ENCODE measurements at regions not wholly inside any gene's neighbourhood (a gene's known extent, or its start where the extent isn't known, plus 50 kb on each side); places are given as distances from the start of the nearest gene placed in this dataset.

DNA sequence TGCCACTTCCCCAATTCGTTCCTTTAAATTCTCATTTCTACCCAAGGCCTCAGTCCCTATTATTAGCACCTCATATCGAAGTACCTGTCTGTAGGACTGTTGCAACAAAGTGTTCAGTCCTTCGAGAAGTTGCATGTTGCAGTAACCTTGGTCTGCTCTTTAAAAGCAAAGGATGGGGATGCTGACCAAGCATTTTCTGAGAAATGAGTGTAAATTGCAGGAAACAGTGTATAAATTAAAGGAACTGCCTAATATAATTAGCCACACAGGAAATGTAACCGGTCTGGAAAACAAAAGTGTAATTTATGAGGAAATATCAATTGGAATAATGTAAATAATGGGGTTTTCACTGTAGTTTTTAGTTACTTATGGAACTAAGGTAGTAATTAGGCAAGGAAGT, 261.9 kb upstream of the ARID1B start:
- H3K9me3 ChIP-seq (ENCODE audit: control insufficient read depth in 2 of 2, low read length in 2 of 2) = no peaks in the 10 kb centered on the region
- no peaks in the 10 kb centered on the region for H3K36me3 ChIP-seq (ENCODE audit: control insufficient read depth in 2 of 2, insufficient read depth in 2 of 2, low read length in 2 of 2)
- no peak overlapping the region for H3K9ac ChIP-seq (ENCODE audit: low read depth in 1 of 2, low read length in 2 of 2)
- H3K4me1 ChIP-seq (ENCODE audit: control insufficient read depth in 2 of 2, insufficient read depth in 2 of 2, low read length in 2 of 2) = no peaks in the 10 kb centered on the region
- peaks cover 0 to 2% of the 10 kb centered on the region in 2 donors for H3K27me3 ChIP-seq (ENCODE audit: control insufficient read depth in 2 of 2, insufficient read depth in 2 of 2, low read length in 2 of 2)
- H3K27ac ChIP-seq (ENCODE audit: low read depth in 2 of 2, low read length in 2 of 2) = no peak overlapping the region
- no peak overlapping the region for H3K4me3 ChIP-seq (ENCODE audit: low read length in 2 of 2)

DNA sequence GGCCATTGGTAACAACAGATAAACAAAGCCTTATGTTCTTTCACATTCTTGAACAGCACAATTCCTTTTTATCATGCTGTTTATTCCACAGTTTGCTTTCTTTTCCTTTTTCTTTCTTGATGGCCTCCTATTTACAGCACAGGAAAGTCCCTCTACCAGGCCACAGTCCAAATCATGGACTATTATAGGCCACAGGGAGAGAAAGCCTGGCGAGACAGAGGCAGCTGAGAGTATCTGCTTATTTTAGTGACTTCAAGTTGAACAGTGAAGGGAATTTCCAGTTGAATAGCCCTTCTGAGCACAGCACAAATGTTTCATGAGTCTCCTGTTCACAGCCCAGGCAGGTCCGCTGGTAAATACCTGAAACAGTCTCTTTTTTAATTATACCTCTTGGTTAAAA, 263.7 kb upstream of the ARID1B start:
- no peaks in the 10 kb centered on the region for H3K9me3 ChIP-seq (ENCODE audit: control insufficient read depth in 2 of 2, low read length in 2 of 2)
- H3K27ac ChIP-seq (ENCODE audit: low read depth in 2 of 2, low read length in 2 of 2) = no peak overlapping the region
- H3K9ac ChIP-seq (ENCODE audit: low read depth in 1 of 2, low read length in 2 of 2) = no peak overlapping the region
- H3K4me3 ChIP-seq (ENCODE audit: low read length in 2 of 2) = no peak overlapping the region
- H3K36me3 ChIP-seq (ENCODE audit: control insufficient read depth in 2 of 2, insufficient read depth in 2 of 2, low read length in 2 of 2) = no peaks in the 10 kb centered on the region
- H3K4me1 ChIP-seq (ENCODE audit: control insufficient read depth in 2 of 2, insufficient read depth in 2 of 2, low read length in 2 of 2) = no peaks in the 10 kb centered on the region
- peaks cover 0 to 2% of the 10 kb centered on the region in 2 donors for H3K27me3 ChIP-seq (ENCODE audit: control insufficient read depth in 2 of 2, insufficient read depth in 2 of 2, low read length in 2 of 2)

DNA sequence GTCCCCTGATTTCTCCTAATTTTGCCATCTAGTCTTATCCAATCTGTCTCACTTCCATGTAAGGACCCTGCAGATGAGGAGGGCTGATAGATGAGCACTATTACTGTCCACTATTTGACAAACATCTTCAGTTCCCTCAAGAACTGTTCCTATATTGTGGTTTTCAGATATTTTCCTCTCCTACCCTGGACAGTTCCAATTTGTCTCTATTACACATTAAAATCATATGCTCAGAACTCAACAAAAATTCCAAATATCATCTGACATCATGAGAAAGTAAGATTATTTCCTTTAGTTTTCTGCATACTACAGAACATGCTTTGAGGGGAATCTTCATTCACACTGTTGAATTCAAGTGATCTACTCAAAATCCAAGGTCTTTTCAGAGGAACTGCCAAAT, 265.6 kb upstream of the ARID1B start:
- H3K36me3 ChIP-seq (ENCODE audit: control insufficient read depth in 2 of 2, insufficient read depth in 2 of 2, low read length in 2 of 2) = no peaks in the 10 kb centered on the region
- no peak overlapping the region for H3K4me3 ChIP-seq (ENCODE audit: low read length in 2 of 2)
- H3K9me3 ChIP-seq (ENCODE audit: control insufficient read depth in 2 of 2, low read length in 2 of 2) = no peaks in the 10 kb centered on the region
- H3K9ac ChIP-seq (ENCODE audit: low read depth in 1 of 2, low read length in 2 of 2) = no peak overlapping the region
- H3K27me3 ChIP-seq (ENCODE audit: control insufficient read depth in 2 of 2, insufficient read depth in 2 of 2, low read length in 2 of 2) = peaks cover 0 to 2% of the 10 kb centered on the region in 2 donors
- H3K27ac ChIP-seq (ENCODE audit: low read depth in 2 of 2, low read length in 2 of 2) = no peak overlapping the region
- H3K4me1 ChIP-seq (ENCODE audit: control insufficient read depth in 2 of 2, insufficient read depth in 2 of 2, low read length in 2 of 2) = no peaks in the 10 kb centered on the region

DNA sequence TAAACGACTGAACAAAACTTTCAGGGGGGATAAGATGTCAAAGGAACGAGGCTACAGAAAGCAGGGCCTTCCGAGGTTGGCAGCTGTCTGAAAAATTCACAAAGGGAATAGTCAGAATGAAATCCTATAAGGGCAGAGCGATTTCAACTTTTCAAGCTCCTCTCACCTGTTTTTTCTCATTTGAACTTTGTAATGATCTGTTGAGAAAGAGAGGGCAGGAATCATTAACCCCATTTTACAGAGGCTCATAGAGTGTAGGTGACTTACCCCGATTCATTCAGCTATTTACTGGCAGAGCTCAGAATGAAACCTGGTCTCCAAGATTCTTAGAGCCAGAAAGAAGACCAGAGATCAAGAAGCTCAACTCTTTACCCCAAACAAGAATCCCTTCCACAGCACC, 266.1 kb upstream of the ARID1B start:
- H3K36me3 ChIP-seq (ENCODE audit: control insufficient read depth in 2 of 2, insufficient read depth in 2 of 2, low read length in 2 of 2) = no peaks in the 10 kb centered on the region
- no peak overlapping the region for H3K27ac ChIP-seq (ENCODE audit: low read depth in 2 of 2, low read length in 2 of 2)
- H3K27me3 ChIP-seq (ENCODE audit: control insufficient read depth in 2 of 2, insufficient read depth in 2 of 2, low read length in 2 of 2) = peaks cover 0 to 2% of the 10 kb centered on the region in 2 donors
- H3K9me3 ChIP-seq (ENCODE audit: control insufficient read depth in 2 of 2, low read length in 2 of 2) = no peaks in the 10 kb centered on the region
- H3K4me3 ChIP-seq (ENCODE audit: low read length in 2 of 2) = no peak overlapping the region
- no peaks in the 10 kb centered on the region for H3K4me1 ChIP-seq (ENCODE audit: control insufficient read depth in 2 of 2, insufficient read depth in 2 of 2, low read length in 2 of 2)
- no peak overlapping the region for H3K9ac ChIP-seq (ENCODE audit: low read depth in 1 of 2, low read length in 2 of 2)

DNA sequence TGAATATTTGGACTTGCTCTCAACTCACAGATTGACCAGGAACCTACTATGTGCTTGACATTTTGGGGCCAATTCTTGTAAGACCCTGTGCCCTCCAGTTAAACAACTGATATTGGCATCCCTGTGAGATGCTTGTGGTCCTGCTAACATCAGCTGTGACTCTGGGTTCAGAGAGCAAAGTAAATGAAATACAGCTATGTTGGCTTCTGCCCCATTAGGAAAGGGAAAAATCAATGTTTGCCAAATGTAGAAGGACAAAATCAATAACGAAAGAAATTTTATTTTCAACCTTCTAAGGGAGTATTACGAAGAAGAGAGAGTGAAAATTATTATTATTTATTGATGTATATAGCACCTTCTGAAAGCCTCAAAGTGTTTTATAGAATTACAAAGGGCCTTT, 266.9 kb upstream of the ARID1B start:
- no peak overlapping the region for H3K4me3 ChIP-seq (ENCODE audit: low read length in 2 of 2)
- no peaks in the 10 kb centered on the region for H3K9me3 ChIP-seq (ENCODE audit: control insufficient read depth in 2 of 2, low read length in 2 of 2)
- no peak overlapping the region for H3K9ac ChIP-seq (ENCODE audit: low read depth in 1 of 2, low read length in 2 of 2)
- H3K27ac ChIP-seq (ENCODE audit: low read depth in 2 of 2, low read length in 2 of 2) = no peak overlapping the region
- H3K27me3 ChIP-seq (ENCODE audit: control insufficient read depth in 2 of 2, insufficient read depth in 2 of 2, low read length in 2 of 2) = peaks cover 0 to 2% of the 10 kb centered on the region in 2 donors
- no peaks in the 10 kb centered on the region for H3K36me3 ChIP-seq (ENCODE audit: control insufficient read depth in 2 of 2, insufficient read depth in 2 of 2, low read length in 2 of 2)
- no peaks in the 10 kb centered on the region for H3K4me1 ChIP-seq (ENCODE audit: control insufficient read depth in 2 of 2, insufficient read depth in 2 of 2, low read length in 2 of 2)

DNA sequence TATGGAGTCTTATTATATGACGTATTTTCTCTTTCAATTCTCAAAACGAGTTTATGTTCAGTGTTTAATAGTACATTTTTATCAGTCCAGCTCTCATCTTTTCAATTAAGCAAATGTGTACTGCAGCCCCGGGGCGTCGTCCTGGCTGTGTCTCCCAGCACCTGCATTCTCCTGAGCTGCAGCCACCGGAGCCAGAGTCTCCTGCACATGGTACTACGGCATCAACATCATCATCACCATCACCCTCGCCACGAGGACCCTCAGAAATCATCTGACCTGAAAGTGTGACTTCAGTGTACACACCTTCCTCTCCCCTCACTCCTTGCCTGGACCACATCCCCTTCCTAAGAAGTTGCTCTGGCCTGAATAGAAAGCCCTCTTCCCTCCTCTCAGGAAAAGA, 267.7 kb upstream of the ARID1B start:
- Histone ChIP-seq H3K9me3 (ENCODE audit: control insufficient read depth in 2 of 2, low read length in 2 of 2) (no peaks in the 10 kb centered on the region), H3K9ac (ENCODE audit: low read depth in 1 of 2, low read length in 2 of 2) (no peak overlapping the region), H3K4me1 (ENCODE audit: control insufficient read depth in 2 of 2, insufficient read depth in 2 of 2, low read length in 2 of 2) (no peaks in the 10 kb centered on the region), H3K27me3 (ENCODE audit: control insufficient read depth in 2 of 2, insufficient read depth in 2 of 2, low read length in 2 of 2) (peaks cover 0 to 2% of the 10 kb centered on the region in 2 donors), H3K36me3 (ENCODE audit: control insufficient read depth in 2 of 2, insufficient read depth in 2 of 2, low read length in 2 of 2) (no peaks in the 10 kb centered on the region), H3K27ac (ENCODE audit: low read depth in 2 of 2, low read length in 2 of 2) (no peak overlapping the region), H3K4me3 (ENCODE audit: low read length in 2 of 2) (no peak overlapping the region)

GRCh38 chr6:156508923-156509322, 268.3 kb upstream of the ARID1B start:
- no peak overlapping the region for H3K27ac ChIP-seq (ENCODE audit: low read depth in 2 of 2, low read length in 2 of 2)
- no peak overlapping the region for H3K9ac ChIP-seq (ENCODE audit: low read depth in 1 of 2, low read length in 2 of 2)
- no peaks in the 10 kb centered on the region for H3K4me1 ChIP-seq (ENCODE audit: control insufficient read depth in 2 of 2, insufficient read depth in 2 of 2, low read length in 2 of 2)
- no peak overlapping the region for H3K4me3 ChIP-seq (ENCODE audit: low read length in 2 of 2)
- no peaks in the 10 kb centered on the region for H3K9me3 ChIP-seq (ENCODE audit: control insufficient read depth in 2 of 2, low read length in 2 of 2)
- peaks cover 0 to 2% of the 10 kb centered on the region in 2 donors for H3K27me3 ChIP-seq (ENCODE audit: control insufficient read depth in 2 of 2, insufficient read depth in 2 of 2, low read length in 2 of 2)
- no peaks in the 10 kb centered on the region for H3K36me3 ChIP-seq (ENCODE audit: control insufficient read depth in 2 of 2, insufficient read depth in 2 of 2, low read length in 2 of 2)

DNA sequence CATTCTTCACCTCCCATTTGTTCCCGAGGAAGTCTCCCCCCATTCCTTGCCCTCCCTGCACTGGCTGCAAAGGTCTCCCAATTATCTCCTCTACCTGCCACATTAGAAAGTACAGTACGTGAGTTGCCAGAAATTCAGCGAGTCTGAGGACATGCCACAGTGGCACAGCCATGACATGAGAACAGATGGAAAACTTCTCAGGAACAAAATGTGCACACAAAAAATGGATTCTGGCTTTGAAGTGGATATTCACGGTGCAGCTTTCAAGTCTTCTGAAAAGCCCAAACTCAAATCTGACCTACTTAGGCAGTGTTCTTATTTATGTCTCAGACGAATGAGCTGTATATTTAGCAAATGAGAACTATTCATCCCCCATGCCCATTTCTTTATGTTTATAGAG, 269.1 kb upstream of the ARID1B start:
- Histone ChIP-seq H3K27me3 (ENCODE audit: control insufficient read depth in 2 of 2, insufficient read depth in 2 of 2, low read length in 2 of 2) (peaks cover 0 to 2% of the 10 kb centered on the region in 2 donors), H3K4me1 (ENCODE audit: control insufficient read depth in 2 of 2, insufficient read depth in 2 of 2, low read length in 2 of 2) (no peaks in the 10 kb centered on the region), H3K9me3 (ENCODE audit: control insufficient read depth in 2 of 2, low read length in 2 of 2) (no peaks in the 10 kb centered on the region), H3K4me3 (ENCODE audit: low read length in 2 of 2) (no peak overlapping the region), H3K36me3 (ENCODE audit: control insufficient read depth in 2 of 2, insufficient read depth in 2 of 2, low read length in 2 of 2) (no peaks in the 10 kb centered on the region), H3K9ac (ENCODE audit: low read depth in 1 of 2, low read length in 2 of 2) (no peak overlapping the region), H3K27ac (ENCODE audit: low read depth in 2 of 2, low read length in 2 of 2) (no peak overlapping the region)

DNA sequence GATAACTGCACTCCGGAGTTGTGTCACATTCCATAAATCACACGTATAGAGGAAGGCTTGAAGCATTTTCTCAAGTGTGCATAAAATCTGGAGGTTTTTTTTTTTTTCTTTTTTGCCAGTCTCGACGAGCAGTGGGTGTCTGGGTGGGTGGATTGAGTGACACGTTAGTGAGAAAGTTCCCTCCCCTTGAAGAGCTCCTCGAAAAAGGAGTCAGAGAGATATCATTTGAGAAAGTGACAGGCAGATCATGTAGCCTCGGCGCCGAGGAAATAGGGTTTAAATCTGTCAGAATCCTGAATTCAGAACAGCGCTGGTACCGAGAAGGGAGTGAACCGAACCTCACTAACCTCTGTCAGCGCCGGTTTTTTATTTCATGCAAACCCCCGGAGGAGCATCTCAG, 269.5 kb upstream of the ARID1B start:
- no peaks in the 10 kb centered on the region for H3K4me1 ChIP-seq (ENCODE audit: control insufficient read depth in 2 of 2, insufficient read depth in 2 of 2, low read length in 2 of 2)
- H3K27me3 ChIP-seq (ENCODE audit: control insufficient read depth in 2 of 2, insufficient read depth in 2 of 2, low read length in 2 of 2) = peaks cover 0 to 2% of the 10 kb centered on the region in 2 donors
- no peaks in the 10 kb centered on the region for H3K36me3 ChIP-seq (ENCODE audit: control insufficient read depth in 2 of 2, insufficient read depth in 2 of 2, low read length in 2 of 2)
- no peaks in the 10 kb centered on the region for H3K9me3 ChIP-seq (ENCODE audit: control insufficient read depth in 2 of 2, low read length in 2 of 2)
- no peak overlapping the region for H3K4me3 ChIP-seq (ENCODE audit: low read length in 2 of 2)
- H3K9ac ChIP-seq (ENCODE audit: low read depth in 1 of 2, low read length in 2 of 2) = no peak overlapping the region
- H3K27ac ChIP-seq (ENCODE audit: low read depth in 2 of 2, low read length in 2 of 2) = no peak overlapping the region

DNA sequence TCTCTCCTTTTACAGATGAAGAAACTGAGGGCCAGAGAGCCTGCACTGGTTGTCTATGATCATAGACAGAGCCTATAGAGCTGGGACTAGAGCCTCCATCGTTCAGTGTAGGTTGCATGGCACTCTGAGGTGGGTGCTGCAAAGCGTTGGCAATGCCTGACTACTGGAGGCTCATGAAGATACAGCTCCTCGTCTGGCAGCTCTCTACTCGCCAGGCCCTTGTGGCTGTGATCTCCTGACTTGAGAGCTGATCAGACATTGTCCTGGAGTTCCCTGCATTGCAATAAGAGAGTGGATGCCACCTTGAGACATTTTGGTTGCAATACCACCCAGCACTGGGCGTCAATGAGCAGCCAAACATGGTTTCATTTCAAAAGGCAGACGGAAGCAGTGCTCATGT, 270.1 kb upstream of the ARID1B start:
- Histone ChIP-seq H3K27ac (ENCODE audit: low read depth in 2 of 2, low read length in 2 of 2) (no peak overlapping the region), H3K27me3 (ENCODE audit: control insufficient read depth in 2 of 2, insufficient read depth in 2 of 2, low read length in 2 of 2) (no peaks in the 10 kb centered on the region), H3K9ac (ENCODE audit: low read depth in 1 of 2, low read length in 2 of 2) (no peak overlapping the region), H3K4me1 (ENCODE audit: control insufficient read depth in 2 of 2, insufficient read depth in 2 of 2, low read length in 2 of 2) (no peaks in the 10 kb centered on the region), H3K36me3 (ENCODE audit: control insufficient read depth in 2 of 2, insufficient read depth in 2 of 2, low read length in 2 of 2) (no peaks in the 10 kb centered on the region), H3K4me3 (ENCODE audit: low read length in 2 of 2) (no peak overlapping the region), H3K9me3 (ENCODE audit: control insufficient read depth in 2 of 2, low read length in 2 of 2) (no peaks in the 10 kb centered on the region)

DNA sequence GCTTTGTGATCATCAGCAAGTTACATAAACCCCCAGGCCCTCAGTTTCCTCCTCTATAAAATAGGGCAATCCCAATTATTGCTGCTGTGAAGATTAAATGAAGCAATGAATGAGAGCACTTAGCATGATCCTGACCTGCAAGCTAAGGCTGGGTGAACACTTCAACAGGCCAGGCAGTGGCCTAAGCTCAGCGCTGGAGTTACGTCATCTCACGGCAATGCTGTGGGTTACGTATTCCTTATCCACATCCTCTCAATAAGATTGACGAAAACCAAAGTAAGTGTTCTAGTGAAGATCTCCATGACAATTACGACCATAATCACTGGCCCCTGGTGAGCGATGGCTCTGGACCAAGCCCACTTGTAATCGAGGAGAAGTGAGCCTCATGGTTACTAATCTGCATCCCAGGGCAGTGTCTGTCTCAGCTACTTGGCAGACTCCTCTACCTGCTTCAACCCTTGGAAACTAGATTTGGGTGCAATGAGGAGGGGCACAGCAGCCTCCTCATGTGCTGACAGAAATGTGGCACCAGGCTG, 274.1 kb upstream of the ARID1B start:
- Histone ChIP-seq H3K9ac (ENCODE audit: low read depth in 1 of 2, low read length in 2 of 2) (no peak overlapping the region), H3K27me3 (ENCODE audit: control insufficient read depth in 2 of 2, insufficient read depth in 2 of 2, low read length in 2 of 2) (no peaks in the 10 kb centered on the region), H3K27ac (ENCODE audit: low read depth in 2 of 2, low read length in 2 of 2) (no peak overlapping the region), H3K9me3 (ENCODE audit: control insufficient read depth in 2 of 2, low read length in 2 of 2) (no peaks in the 10 kb centered on the region), H3K4me1 (ENCODE audit: control insufficient read depth in 2 of 2, insufficient read depth in 2 of 2, low read length in 2 of 2) (no peaks in the 10 kb centered on the region), H3K36me3 (ENCODE audit: control insufficient read depth in 2 of 2, insufficient read depth in 2 of 2, low read length in 2 of 2) (no peaks in the 10 kb centered on the region), H3K4me3 (ENCODE audit: low read length in 2 of 2) (no peak overlapping the region)

All from mucosa of rectum (tissue), 2 donors.